ENCODE measurements at regions not wholly inside any gene's neighbourhood (a gene's known extent, or its start where the extent isn't known, plus 50 kb on each side); places are given as distances from the start of the nearest gene placed in this dataset.

DNA sequence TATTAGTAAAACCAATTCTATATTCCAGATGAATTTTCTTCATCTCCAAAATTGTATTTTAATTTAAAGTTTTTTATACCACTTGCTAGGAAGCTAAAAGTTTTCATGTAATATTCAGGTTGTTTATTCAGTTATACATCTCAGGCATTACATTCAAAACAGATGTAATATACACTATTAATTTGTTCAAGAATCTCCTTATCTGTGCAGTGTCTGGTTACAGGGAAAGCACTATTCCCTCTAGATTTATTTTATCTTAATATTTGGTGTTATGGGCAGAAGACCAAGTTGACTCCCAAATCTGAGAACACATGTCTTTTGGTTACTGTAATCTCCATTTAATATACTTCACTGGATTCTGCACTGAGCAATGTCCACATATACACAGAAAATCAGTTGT is 953.4 kb downstream of the ANKRD7 start:
- TF ChIP-seq, protein P1, sequence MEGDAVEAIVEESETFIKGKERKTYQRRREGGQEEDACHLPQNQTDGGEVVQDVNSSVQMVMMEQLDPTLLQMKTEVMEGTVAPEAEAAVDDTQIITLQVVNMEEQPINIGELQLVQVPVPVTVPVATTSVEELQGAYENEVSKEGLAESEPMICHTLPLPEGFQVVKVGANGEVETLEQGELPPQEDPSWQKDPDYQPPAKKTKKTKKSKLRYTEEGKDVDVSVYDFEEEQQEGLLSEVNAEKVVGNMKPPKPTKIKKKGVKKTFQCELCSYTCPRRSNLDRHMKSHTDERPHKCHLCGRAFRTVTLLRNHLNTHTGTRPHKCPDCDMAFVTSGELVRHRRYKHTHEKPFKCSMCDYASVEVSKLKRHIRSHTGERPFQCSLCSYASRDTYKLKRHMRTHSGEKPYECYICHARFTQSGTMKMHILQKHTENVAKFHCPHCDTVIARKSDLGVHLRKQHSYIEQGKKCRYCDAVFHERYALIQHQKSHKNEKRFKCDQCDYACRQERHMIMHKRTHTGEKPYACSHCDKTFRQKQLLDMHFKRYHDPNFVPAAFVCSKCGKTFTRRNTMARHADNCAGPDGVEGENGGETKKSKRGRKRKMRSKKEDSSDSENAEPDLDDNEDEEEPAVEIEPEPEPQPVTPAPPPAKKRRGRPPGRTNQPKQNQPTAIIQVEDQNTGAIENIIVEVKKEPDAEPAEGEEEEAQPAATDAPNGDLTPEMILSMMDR (IDR thresholded peaks at IDR 0.05), result no peak
- no peak for TF ChIP-seq POLR2AphosphoS5 (IDR thresholded peaks at IDR 0.05)
